Stimulated activated CD4-positive, alpha-beta T cell treated with anti-CD3 and anti-CD28 coated beads, Interleukin-12 subunit alpha, Interleukin-12 subunit beta, amount 100 ng/mL, for 4 hours (primary cell): ENCODE measurements at regions not wholly inside any gene's neighbourhood (a gene's known extent, or its start where the extent isn't known, plus 50 kb on each side); places are given as distances from the start of the nearest gene placed in this dataset.

Source experiments
- DNase-seq: peaks from one replicate; pipeline ENCODE4 v3.0.0-alpha.2; 2020

DNA sequence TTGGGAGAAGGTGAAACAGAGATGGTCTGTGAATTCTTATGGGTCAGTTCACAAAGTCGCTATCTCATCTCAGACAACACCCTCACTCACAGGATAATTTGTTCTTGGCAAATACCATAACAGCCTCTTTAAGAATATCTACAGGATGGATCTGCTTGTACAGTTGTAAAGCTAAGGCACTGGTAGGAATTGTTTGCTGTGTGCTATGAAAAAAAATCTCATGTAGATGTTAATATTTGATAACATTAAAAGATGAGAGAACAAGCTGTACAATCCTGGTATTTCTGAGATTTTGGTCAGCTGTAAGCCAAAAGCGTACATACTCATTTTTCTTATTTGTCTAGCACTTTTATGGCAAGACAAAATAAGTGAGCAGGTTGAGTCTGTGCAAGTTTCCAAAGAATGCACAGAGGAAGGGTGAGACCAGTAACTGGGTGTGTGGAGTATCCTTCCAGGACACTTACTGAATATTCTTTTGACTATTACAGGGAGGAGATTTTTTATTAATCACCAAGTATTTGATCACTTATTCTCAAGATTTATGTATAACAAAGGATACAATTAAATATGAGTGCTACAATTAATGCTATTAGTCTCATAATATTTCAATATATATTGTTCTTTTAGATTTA, 814.5 kb upstream of the MIR17HG start:
- DNase-seq: no peak

- no peak for DNase-seq
Observed at GRCh38 chr13:90533866-90534265, 813.6 kb upstream of the MIR17HG start.

DNA sequence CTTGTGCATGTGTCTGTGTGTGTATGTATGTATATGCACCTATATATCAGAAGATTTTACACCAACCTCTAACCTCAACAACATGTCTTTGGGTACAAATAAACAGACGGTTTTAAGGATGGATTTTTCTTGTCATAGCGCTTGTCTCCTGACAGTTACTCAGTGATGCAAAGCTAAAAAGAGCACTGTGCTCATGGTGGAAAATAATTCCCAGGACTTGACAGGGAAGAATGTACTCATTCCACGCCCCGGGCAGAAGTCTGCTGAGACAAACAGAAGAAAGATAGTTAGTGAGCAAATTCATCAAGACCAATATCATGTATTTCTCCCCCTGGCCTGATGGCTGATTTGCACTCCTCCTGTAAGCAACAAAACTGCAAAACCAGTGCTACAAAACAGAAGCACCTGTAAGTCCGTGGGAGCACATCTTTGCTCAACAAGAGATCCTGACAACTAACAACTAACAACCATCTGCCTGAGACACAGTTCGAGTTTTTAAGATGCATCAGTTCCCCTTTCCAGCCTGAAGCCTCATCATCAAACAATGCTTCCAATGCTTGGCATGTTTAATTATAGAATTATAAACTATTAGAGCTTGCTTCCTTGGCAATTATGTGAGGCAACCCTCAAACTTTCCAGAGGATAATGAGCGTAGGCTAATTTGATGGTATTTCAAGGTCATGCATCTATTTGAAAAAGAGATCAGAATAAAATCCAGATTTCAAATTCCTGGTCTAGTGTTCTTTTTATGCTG, 812.7 kb upstream of the MIR17HG start:
- no peak for DNase-seq

DNA sequence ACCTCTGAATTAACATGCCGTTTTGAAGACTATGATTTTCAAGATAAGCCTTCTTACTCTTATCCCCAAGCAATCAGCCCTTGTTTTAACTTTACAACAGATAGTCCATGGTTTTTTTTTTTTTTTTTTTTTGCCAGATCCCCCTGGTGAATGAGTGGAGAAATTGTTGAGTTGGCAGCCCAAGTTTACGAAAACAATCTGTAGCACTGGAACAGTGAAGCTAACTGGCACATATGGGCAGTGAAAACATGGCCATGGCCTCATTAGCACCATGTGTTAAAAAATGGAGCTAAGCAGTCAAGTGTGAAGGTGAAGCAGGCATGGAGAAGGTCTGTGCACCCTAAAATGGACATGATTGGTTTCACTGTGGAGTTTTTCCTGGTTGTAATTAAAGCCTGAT, 812.1 kb upstream of the MIR17HG start:
- no peak for DNase-seq

DNA sequence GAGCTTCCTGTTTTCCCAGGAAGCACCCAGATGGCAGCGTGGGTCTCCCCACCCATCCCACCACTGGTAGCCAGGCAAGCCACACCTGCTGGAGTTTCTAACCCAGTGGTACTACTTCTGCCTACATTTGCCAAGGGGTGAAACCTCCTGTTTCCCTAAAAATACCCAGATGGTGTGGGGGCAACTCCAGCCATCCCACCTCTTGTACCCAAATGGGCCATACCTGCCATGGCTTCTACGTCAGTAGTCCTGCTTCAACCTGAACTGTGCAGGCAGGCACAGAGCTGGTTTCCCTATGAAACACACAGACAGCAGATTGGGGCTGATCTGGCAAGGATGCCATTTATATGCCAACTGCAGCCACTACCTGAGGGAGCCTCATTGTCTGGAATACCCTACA, 809.4 kb upstream of the MIR17HG start:
- DNase-seq: no peak

DNA sequence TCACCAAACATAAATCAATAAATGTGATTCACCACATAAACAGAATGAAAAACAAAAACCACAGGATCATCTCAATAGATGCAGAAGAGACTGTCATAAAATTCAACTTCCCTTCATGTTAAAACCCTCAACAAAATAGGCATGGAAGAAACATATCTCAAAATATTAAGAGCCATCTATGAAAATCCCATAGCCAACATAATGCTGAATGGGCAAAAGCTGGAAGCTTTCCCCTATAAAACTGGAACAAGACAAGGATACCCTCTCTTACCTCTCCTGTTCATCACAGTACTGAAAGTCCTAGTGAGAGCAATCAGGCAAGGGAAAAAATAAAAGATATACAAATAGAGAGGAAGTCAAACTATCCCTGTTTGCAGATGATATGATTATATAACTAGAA, 806.1 kb upstream of the MIR17HG start:
- no peak for DNase-seq

DNA sequence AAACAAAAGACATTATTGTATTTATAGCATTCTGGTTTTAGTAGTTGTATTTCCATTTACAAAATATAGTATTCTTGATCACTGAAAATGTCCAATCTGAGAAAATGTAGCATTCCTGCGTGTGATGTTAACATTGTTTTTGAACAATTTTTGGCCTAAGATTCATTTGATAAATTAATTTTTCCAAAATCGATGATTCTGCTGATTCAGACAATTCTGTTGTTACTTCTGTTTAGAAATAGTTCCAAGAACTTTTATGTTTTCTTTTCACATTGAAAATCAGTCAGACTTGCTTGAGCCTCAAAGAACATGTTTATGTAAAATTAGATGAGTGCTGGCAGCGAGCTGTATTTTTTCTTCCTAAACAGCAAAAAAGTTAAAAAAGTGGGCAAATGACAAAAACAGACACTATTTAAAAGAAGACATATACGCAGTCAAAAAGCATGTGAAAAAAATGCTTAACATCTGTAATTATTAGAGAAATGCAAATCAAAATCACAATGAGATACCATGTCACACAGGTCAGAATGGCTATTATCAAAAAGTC, 804.5 kb upstream of the MIR17HG start:
- no peak for DNase-seq

DNA sequence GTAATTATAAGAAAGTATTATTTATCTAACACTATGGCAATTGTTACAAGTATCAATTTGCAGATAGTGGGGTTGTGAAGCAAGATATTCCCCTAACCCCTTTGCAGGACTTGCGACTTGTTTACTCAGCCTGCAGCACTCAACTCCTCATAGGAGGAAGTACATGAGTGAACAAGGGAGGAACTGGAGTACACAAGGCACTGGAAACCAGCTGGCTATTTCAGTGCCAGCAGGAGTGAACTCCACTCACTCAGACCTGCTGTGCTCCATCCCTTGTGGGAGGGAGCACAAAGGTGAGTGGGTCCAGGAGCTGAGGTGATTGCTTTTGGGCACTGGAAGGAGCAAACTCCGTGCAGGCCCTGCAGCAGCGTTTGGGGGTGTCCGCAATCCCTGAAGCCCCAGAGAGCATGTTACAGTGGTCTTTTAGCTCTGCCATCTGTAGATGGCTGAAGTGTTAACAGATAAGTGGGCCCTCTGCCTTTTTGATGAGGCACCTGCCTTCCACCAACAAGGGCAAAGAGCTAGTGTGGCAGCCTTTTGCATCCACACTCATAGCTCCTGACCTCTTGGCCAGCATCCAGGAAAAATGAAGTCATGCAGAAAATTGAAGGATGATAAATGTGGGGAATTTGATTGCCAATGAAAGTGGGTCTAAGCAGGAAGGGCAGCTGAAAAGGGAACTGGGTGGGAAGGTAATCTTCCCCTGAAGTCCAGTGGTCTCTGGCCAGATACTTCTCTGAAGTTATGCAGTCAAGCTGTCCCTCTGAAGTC, 802.2 kb upstream of the MIR17HG start:
- DNase-seq: no peak

- DNase-seq: no peak
Observed at GRCh38 chr13:90547272-90547790, 800.2 kb upstream of the MIR17HG start.

DNA sequence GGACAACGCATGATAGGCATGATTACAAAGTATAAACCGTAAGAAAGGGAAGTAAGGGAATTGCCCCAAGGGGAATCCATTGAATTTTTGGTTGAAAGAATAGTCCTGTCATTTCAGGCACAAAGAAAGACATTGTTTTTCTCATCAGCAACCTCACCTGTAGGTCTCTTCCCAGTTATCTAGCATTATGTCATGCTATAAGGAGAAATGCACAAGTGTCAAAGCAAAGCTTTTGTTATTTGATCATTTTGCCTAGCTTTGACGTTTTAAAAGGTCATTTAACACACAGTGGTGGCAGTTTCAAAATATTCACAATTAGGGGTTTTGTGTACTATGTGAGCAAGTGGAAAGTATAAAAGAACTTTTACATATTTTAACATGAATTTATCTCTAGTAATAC, 796.2 kb upstream of the MIR17HG start:
- DNase-seq: no peak

GRCh38 chr13:90552702-90553101, 794.8 kb upstream of the MIR17HG start:
- DNase-seq: no peak

- DNase-seq: no peak
Observed at GRCh38 chr13:90553159-90553558, 794.3 kb upstream of the MIR17HG start.

- no peak for DNase-seq
Observed at GRCh38 chr13:90557626-90558025, 789.9 kb upstream of the MIR17HG start.

GRCh38 chr13:90562443-90562842, 785.0 kb upstream of the MIR17HG start:
- no peak for DNase-seq

- no peak for DNase-seq
Observed at GRCh38 chr13:90564096-90564495, 783.4 kb upstream of the MIR17HG start.

GRCh38 chr13:90564566-90564965, 782.9 kb upstream of the MIR17HG start:
- DNase-seq: no peak

DNA sequence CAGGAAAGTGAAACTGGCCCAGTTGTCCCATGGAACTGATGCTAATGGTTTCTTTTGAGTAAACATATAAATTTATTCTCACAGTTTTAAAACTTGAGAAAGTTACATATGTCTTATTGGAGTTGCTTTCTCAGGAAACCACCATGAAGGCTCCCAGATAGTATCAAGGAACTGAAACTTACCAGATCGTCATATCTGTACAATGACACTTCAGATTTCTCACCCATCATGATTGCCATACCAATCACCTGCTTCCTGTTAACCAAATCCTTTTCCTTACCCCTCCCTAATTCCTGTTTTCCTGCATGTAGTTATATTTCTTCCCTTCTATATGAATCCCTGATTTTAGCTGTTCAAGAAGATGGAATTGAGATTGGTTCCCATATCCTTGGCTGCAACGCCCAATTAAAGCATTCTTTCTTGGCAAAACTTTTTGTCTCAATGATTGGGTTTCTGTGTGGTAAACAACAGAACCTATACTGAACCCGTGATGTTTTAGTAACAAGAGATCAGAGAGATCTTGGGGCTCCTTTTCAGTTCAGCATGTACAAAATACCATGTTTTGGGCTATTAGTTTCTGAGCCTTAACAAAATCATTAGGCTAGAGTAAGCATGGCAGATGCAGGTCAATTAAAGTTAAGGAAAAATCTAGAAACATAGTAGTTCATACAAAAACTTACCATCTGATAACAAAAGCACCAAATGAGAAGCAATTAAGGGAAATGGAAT, 781.3 kb upstream of the MIR17HG start:
- DNase-seq: no peak

DNA sequence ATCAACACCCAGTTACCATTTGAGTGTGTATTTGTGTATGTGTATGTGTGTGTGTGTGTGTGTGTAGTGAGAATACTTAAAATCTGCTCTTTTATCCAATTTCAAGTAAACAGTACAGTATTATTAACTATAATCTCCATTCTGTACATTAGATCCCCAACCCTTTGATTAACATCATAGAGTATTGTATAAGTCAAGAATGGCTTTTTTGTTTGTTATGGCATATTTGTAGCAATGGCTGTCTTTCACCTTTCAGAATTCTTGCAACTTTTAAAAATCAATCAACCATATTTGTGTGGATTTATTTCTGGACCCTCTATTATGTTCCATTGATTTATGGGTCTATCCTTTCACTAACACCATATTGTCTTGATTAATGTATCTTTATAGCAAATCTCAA, 779.3 kb upstream of the MIR17HG start:
- no peak for DNase-seq

DNA sequence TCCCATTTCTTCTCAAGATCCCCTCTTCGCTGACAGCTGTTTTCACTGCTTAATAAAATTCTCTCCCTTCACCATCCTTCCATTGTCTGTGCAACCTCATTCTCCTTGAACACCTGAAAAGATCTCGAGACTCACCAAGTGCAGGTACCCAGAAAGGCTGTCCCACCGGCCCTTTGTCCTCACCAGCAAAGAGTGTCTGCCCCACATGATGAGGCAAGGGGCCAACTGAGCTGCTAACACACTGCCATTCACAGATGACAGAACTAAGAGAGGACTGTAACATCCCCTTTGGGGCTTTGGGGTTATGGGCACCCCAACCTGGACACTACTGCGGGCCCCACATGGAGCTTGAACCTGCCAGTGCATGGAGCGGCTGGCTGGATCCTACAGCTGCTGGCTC, 771.4 kb upstream of the MIR17HG start:
- no peak for DNase-seq

DNA sequence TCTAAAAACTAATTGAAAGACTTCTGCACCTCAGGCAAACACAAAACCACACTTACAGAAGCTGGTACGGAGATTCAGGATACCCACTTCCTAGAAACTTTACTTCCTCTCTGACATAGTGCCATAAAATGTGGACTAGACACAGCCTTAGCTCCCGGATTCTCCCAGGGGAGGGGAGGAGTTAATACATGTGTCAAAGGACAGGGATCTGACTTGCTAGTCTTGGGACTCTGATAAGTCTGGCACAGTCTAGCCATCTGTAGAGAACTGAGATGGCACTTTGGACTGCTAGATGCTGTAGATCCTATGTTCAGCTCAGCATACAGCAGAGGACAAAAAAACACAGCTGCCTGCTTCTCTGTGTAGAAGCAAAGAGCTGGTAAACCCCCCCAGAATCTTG, 769.8 kb upstream of the MIR17HG start:
- DNase-seq: no peak

DNA sequence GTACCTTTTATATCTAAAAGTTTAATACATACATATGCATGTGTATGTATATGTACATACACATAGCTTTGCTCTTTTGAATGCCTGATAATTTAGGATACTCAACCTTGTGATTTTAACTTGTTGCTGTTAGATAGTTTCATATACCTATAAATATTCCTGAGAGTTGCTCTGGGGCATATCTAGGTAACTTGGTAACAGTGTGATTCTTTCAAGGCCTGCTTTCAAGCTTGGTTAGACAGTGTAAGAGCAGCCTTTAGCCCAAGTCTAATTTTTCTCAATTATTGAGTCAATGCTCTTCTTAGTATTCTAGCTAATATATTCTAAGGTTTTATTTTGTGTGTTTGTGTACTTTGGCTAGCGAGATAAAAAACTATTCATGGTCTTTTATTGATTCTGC, 762.1 kb upstream of the MIR17HG start:
- no peak for DNase-seq

DNA sequence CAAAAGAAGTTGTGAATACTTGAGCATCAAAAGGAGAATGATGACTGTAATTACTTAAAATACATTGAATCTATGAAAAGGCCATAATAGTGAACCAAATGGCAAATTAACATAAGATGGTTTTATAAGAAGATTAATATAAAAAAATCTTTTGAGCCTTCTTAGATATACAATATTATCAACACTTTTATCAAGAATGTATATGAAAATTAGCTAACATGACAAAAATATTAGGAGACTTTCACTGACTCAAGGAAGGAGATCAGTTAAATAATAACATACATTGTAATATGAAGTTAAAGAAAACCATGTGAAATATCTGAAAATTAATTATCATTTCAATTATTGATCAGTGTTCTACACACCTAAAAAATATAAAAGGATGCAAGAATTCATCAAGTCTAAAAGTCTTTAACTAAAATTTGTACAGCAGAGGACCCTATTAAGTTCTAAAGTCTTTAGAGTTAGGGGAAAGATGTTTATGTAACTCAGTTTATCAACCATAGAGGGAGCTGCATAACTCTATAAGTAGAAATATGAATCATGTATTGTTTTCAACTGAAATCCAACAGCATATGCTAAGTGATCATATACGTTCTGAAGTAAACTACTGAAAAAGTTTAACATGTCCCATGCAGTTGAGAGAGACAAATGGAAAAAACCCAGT, 756.1 kb upstream of the MIR17HG start:
- DNase-seq: no peak
